ENCODE measurements at regions not wholly inside any gene's neighbourhood (a gene's known extent, or its start where the extent isn't known, plus 50 kb on each side); places are given as distances from the start of the nearest gene placed in this dataset.

GRCh38 chr13:83733293-83733692 is 149.0 kb downstream of the SLITRK1 start:
- Histone ChIP-seq H3K9ac (ENCODE audit: low read depth in 1 of 3, low read length in 3 of 3) (no peak overlapping the region), H3K9me3 (ENCODE audit: control insufficient read depth in 3 of 3, low read length in 3 of 3) (no peaks in the 10 kb centered on the region), H3K36me3 (ENCODE audit: control insufficient read depth in 3 of 3, insufficient read depth in 3 of 3, low read length in 3 of 3) (no peaks in the 10 kb centered on the region), H3K4me3 (ENCODE audit: low read length in 3 of 3) (no peak overlapping the region), H3K27ac (ENCODE audit: low read depth, low read length) (no peak overlapping the region), H3K27me3 (ENCODE audit: control insufficient read depth in 3 of 3, insufficient read depth in 3 of 3, low read length in 3 of 3) (no peaks in the 10 kb centered on the region), H3K4me1 (ENCODE audit: control insufficient read depth in 3 of 3, insufficient read depth in 3 of 3, low read length in 3 of 3) (no peaks in the 10 kb centered on the region)

GRCh38 chr13:83732755-83733154 is 149.5 kb downstream of the SLITRK1 start:
- Histone ChIP-seq H3K9ac (ENCODE audit: low read depth in 1 of 3, low read length in 3 of 3) (no peak overlapping the region), H3K36me3 (ENCODE audit: control insufficient read depth in 3 of 3, insufficient read depth in 3 of 3, low read length in 3 of 3) (no peaks in the 10 kb centered on the region), H3K27ac (ENCODE audit: low read depth, low read length) (no peak overlapping the region), H3K4me1 (ENCODE audit: control insufficient read depth in 3 of 3, insufficient read depth in 3 of 3, low read length in 3 of 3) (no peaks in the 10 kb centered on the region), H3K9me3 (ENCODE audit: control insufficient read depth in 3 of 3, low read length in 3 of 3) (no peaks in the 10 kb centered on the region), H3K27me3 (ENCODE audit: control insufficient read depth in 3 of 3, insufficient read depth in 3 of 3, low read length in 3 of 3) (no peaks in the 10 kb centered on the region), H3K4me3 (ENCODE audit: low read length in 3 of 3) (no peak overlapping the region)

- no peaks in the 10 kb centered on the region for H3K4me1 ChIP-seq (ENCODE audit: control insufficient read depth in 3 of 3, insufficient read depth in 3 of 3, low read length in 3 of 3)
- no peak overlapping the region for H3K9ac ChIP-seq (ENCODE audit: low read depth in 1 of 3, low read length in 3 of 3)
- H3K27me3 ChIP-seq (ENCODE audit: control insufficient read depth in 3 of 3, insufficient read depth in 3 of 3, low read length in 3 of 3) = no peaks in the 10 kb centered on the region
- H3K9me3 ChIP-seq (ENCODE audit: control insufficient read depth in 3 of 3, low read length in 3 of 3) = no peaks in the 10 kb centered on the region
- no peak overlapping the region for H3K4me3 ChIP-seq (ENCODE audit: low read length in 3 of 3)
- no peaks in the 10 kb centered on the region for H3K36me3 ChIP-seq (ENCODE audit: control insufficient read depth in 3 of 3, insufficient read depth in 3 of 3, low read length in 3 of 3)
- no peak overlapping the region for H3K27ac ChIP-seq (ENCODE audit: low read depth, low read length)
Observed at GRCh38 chr13:83731113-83731512, 151.2 kb downstream of the SLITRK1 start.

GRCh38 chr13:83730674-83731073 is 151.6 kb downstream of the SLITRK1 start:
- H3K27me3 ChIP-seq (ENCODE audit: control insufficient read depth in 3 of 3, insufficient read depth in 3 of 3, low read length in 3 of 3) = no peaks in the 10 kb centered on the region
- H3K9me3 ChIP-seq (ENCODE audit: control insufficient read depth in 3 of 3, low read length in 3 of 3) = no peaks in the 10 kb centered on the region
- H3K27ac ChIP-seq (ENCODE audit: low read depth, low read length) = no peak overlapping the region
- H3K4me3 ChIP-seq (ENCODE audit: low read length in 3 of 3) = no peak overlapping the region
- no peak overlapping the region for H3K9ac ChIP-seq (ENCODE audit: low read depth in 1 of 3, low read length in 3 of 3)
- no peaks in the 10 kb centered on the region for H3K36me3 ChIP-seq (ENCODE audit: control insufficient read depth in 3 of 3, insufficient read depth in 3 of 3, low read length in 3 of 3)
- H3K4me1 ChIP-seq (ENCODE audit: control insufficient read depth in 3 of 3, insufficient read depth in 3 of 3, low read length in 3 of 3) = no peaks in the 10 kb centered on the region

- H3K27me3 ChIP-seq (ENCODE audit: control insufficient read depth in 3 of 3, insufficient read depth in 3 of 3, low read length in 3 of 3) = no peaks in the 10 kb centered on the region
- H3K27ac ChIP-seq (ENCODE audit: low read depth, low read length) = no peak overlapping the region
- no peak overlapping the region for H3K9ac ChIP-seq (ENCODE audit: low read depth in 1 of 3, low read length in 3 of 3)
- H3K4me3 ChIP-seq (ENCODE audit: low read length in 3 of 3) = no peak overlapping the region
- H3K4me1 ChIP-seq (ENCODE audit: control insufficient read depth in 3 of 3, insufficient read depth in 3 of 3, low read length in 3 of 3) = no peaks in the 10 kb centered on the region
- no peaks in the 10 kb centered on the region for H3K9me3 ChIP-seq (ENCODE audit: control insufficient read depth in 3 of 3, low read length in 3 of 3)
- H3K36me3 ChIP-seq (ENCODE audit: control insufficient read depth in 3 of 3, insufficient read depth in 3 of 3, low read length in 3 of 3) = no peaks in the 10 kb centered on the region
Observed at GRCh38 chr13:83722443-83722842, 159.8 kb downstream of the SLITRK1 start.

GRCh38 chr13:83716121-83716520 is 166.2 kb downstream of the SLITRK1 start:
- Histone ChIP-seq H3K27me3 (ENCODE audit: control insufficient read depth in 3 of 3, insufficient read depth in 3 of 3, low read length in 3 of 3) (no peaks in the 10 kb centered on the region), H3K4me3 (ENCODE audit: low read length in 3 of 3) (no peak overlapping the region), H3K36me3 (ENCODE audit: control insufficient read depth in 3 of 3, insufficient read depth in 3 of 3, low read length in 3 of 3) (no peaks in the 10 kb centered on the region), H3K4me1 (ENCODE audit: control insufficient read depth in 3 of 3, insufficient read depth in 3 of 3, low read length in 3 of 3) (no peaks in the 10 kb centered on the region), H3K9me3 (ENCODE audit: control insufficient read depth in 3 of 3, low read length in 3 of 3) (no peaks in the 10 kb centered on the region), H3K9ac (ENCODE audit: low read depth in 1 of 3, low read length in 3 of 3) (no peak overlapping the region), H3K27ac (ENCODE audit: low read depth, low read length) (no peak overlapping the region)

- Histone ChIP-seq H3K27ac (ENCODE audit: low read depth, low read length) (no peak overlapping the region), H3K9me3 (ENCODE audit: control insufficient read depth in 3 of 3, low read length in 3 of 3) (no peaks in the 10 kb centered on the region), H3K4me3 (ENCODE audit: low read length in 3 of 3) (no peak overlapping the region), H3K4me1 (ENCODE audit: control insufficient read depth in 3 of 3, insufficient read depth in 3 of 3, low read length in 3 of 3) (no peaks in the 10 kb centered on the region), H3K9ac (ENCODE audit: low read depth in 1 of 3, low read length in 3 of 3) (no peak overlapping the region), H3K36me3 (ENCODE audit: control insufficient read depth in 3 of 3, insufficient read depth in 3 of 3, low read length in 3 of 3) (no peaks in the 10 kb centered on the region), H3K27me3 (ENCODE audit: control insufficient read depth in 3 of 3, insufficient read depth in 3 of 3, low read length in 3 of 3) (no peaks in the 10 kb centered on the region)
Observed at GRCh38 chr13:83714236-83714635, 168.0 kb downstream of the SLITRK1 start.

- Histone ChIP-seq H3K36me3 (ENCODE audit: control insufficient read depth in 3 of 3, insufficient read depth in 3 of 3, low read length in 3 of 3) (no peaks in the 10 kb centered on the region), H3K4me3 (ENCODE audit: low read length in 3 of 3) (no peak overlapping the region), H3K9ac (ENCODE audit: low read depth in 1 of 3, low read length in 3 of 3) (no peak overlapping the region), H3K27me3 (ENCODE audit: control insufficient read depth in 3 of 3, insufficient read depth in 3 of 3, low read length in 3 of 3) (no peaks in the 10 kb centered on the region), H3K27ac (ENCODE audit: low read depth, low read length) (no peak overlapping the region), H3K9me3 (ENCODE audit: control insufficient read depth in 3 of 3, low read length in 3 of 3) (no peaks in the 10 kb centered on the region), H3K4me1 (ENCODE audit: control insufficient read depth in 3 of 3, insufficient read depth in 3 of 3, low read length in 3 of 3) (no peaks in the 10 kb centered on the region)
Observed at GRCh38 chr13:83710133-83710515, 172.2 kb downstream of the SLITRK1 start.

GRCh38 chr13:83709426-83710132 is 172.7 kb downstream of the SLITRK1 start:
- Histone ChIP-seq H3K4me1 (ENCODE audit: control insufficient read depth in 3 of 3, insufficient read depth in 3 of 3, low read length in 3 of 3) (no peaks in the 10 kb centered on the region), H3K9me3 (ENCODE audit: control insufficient read depth in 3 of 3, low read length in 3 of 3) (no peaks in the 10 kb centered on the region), H3K36me3 (ENCODE audit: control insufficient read depth in 3 of 3, insufficient read depth in 3 of 3, low read length in 3 of 3) (no peaks in the 10 kb centered on the region), H3K4me3 (ENCODE audit: low read length in 3 of 3) (no peak overlapping the region), H3K9ac (ENCODE audit: low read depth in 1 of 3, low read length in 3 of 3) (no peak overlapping the region), H3K27me3 (ENCODE audit: control insufficient read depth in 3 of 3, insufficient read depth in 3 of 3, low read length in 3 of 3) (no peaks in the 10 kb centered on the region), H3K27ac (ENCODE audit: low read depth, low read length) (no peak overlapping the region)

GRCh38 chr13:83702021-83702420 is 180.3 kb downstream of the SLITRK1 start:
- no peak overlapping the region for H3K4me3 ChIP-seq (ENCODE audit: low read length in 3 of 3)
- no peaks in the 10 kb centered on the region for H3K9me3 ChIP-seq (ENCODE audit: control insufficient read depth in 3 of 3, low read length in 3 of 3)
- H3K9ac ChIP-seq (ENCODE audit: low read depth in 1 of 3, low read length in 3 of 3) = no peak overlapping the region
- H3K27me3 ChIP-seq (ENCODE audit: control insufficient read depth in 3 of 3, insufficient read depth in 3 of 3, low read length in 3 of 3) = no peaks in the 10 kb centered on the region
- no peaks in the 10 kb centered on the region for H3K4me1 ChIP-seq (ENCODE audit: control insufficient read depth in 3 of 3, insufficient read depth in 3 of 3, low read length in 3 of 3)
- no peaks in the 10 kb centered on the region for H3K36me3 ChIP-seq (ENCODE audit: control insufficient read depth in 3 of 3, insufficient read depth in 3 of 3, low read length in 3 of 3)
- no peak overlapping the region for H3K27ac ChIP-seq (ENCODE audit: low read depth, low read length)
